GM12878 (cell line): ENCODE measurements at regions not wholly inside any gene's neighbourhood (a gene's known extent, or its start where the extent isn't known, plus 50 kb on each side); places are given as distances from the start of the nearest gene placed in this dataset.

Experiments
- CTCF ChIP-seq, 3 experiments: IDR thresholded peaks in 2 of 3; conservative IDR thresholded peaks in 1 of 3; 2 replicates each; pipeline ENCODE4 v1.5.1; 2011; ENCODE audit warnings: low read depth in 3 of 3, low read length in 3 of 3, mild to moderate bottlenecking in 3 of 3, control low read depth in 2 of 3, moderate library complexity in 2 of 3, inconsistent platforms in 1 of 3, mixed read lengths in 1 of 3; ENCODE audit not compliant: control insufficient read depth in 2 of 3, insufficient read depth in 1 of 3; ENCODE audit errors: extremely low read depth in 1 of 3
- EGR1 ChIP-seq, 2 experiments: IDR thresholded peaks; 1 replicate in 1 of 2; 2 replicates in 1 of 2; pipeline ENCODE4 v1.6.1; 2011 to 2012; ENCODE audit warnings: low read depth in 2 of 2, low read length in 2 of 2, borderline replicate concordance in 1 of 2, mild to moderate bottlenecking in 1 of 2, moderate library complexity in 1 of 2
- RBBP5 ChIP-seq: fragments of 200-600 bp; sonication (generic); conservative IDR thresholded peaks from 2 replicates; pipeline ENCODE4 v1.6.1; 2016
- SMARCA5 ChIP-seq: fragments of 450-650 bp; IDR thresholded peaks from 2 replicates; pipeline ENCODE4 v1.6.1; 2017; ENCODE audit warnings: mild to moderate bottlenecking
- SP1 ChIP-seq: IDR thresholded peaks from one replicate; pipeline ENCODE4 v1.6.1; 2011; ENCODE audit warnings: low read depth, low read length

- TF ChIP-seq CTCF (IDR thresholded peaks at IDR 0.05 in 2 of 3, conservative IDR thresholded peaks at IDR 0.05 in 1 of 3; ENCODE audit: control insufficient read depth in 2 of 3, extremely low read depth in 1 of 3, insufficient read depth in 1 of 3, low read depth in 3 of 3, low read length in 3 of 3), result no peak
- no peak for TF ChIP-seq RBBP5
- no peak for TF ChIP-seq SP1
- TF ChIP-seq EGR1 (IDR thresholded peaks at IDR 0.05; ENCODE audit: borderline replicate concordance in 1 of 2, low read depth in 2 of 2, low read length in 2 of 2), result no peak
- no peak for TF ChIP-seq SMARCA5
Measured at GRCh38 chr3:30495172-30496065, 111.0 kb upstream of the TGFBR2 start.
